ENCODE measurements at regions not wholly inside any gene's neighbourhood (a gene's known extent, or its start where the extent isn't known, plus 50 kb on each side); places are given as distances from the start of the nearest gene placed in this dataset.
A peak's percentile ranks its signal among the peaks of the same experiment; 100 is the strongest.

DNA sequence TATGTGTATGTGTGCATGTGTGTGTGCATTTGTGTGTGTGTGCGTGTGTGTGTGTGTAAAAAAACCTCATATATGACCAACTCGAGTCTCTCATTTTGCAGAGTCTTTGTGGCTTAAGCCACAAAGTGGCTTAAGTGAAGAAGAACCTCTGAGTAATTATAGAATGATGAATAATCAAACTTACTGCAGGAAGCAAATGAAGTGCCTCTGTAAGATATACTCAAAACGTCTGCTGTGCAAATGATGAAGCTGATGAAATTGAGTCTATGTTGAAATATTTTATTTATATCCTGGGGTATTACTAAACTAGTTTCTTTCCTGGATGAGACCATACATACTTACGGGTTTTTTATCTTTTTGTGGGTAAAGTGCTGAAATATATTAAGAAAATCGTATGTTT, 1198.7 kb downstream of the PCDH7 start:
- TF ChIP-seq, protein P1, sequence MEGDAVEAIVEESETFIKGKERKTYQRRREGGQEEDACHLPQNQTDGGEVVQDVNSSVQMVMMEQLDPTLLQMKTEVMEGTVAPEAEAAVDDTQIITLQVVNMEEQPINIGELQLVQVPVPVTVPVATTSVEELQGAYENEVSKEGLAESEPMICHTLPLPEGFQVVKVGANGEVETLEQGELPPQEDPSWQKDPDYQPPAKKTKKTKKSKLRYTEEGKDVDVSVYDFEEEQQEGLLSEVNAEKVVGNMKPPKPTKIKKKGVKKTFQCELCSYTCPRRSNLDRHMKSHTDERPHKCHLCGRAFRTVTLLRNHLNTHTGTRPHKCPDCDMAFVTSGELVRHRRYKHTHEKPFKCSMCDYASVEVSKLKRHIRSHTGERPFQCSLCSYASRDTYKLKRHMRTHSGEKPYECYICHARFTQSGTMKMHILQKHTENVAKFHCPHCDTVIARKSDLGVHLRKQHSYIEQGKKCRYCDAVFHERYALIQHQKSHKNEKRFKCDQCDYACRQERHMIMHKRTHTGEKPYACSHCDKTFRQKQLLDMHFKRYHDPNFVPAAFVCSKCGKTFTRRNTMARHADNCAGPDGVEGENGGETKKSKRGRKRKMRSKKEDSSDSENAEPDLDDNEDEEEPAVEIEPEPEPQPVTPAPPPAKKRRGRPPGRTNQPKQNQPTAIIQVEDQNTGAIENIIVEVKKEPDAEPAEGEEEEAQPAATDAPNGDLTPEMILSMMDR (IDR thresholded peaks at IDR 0.05; ENCODE audit: insufficient read depth, low read depth, low read length) = no peak
- no peak for DNase-seq (ENCODE audit: low read depth)
- no peak overlapping the region for H3K4me3 ChIP-seq (ENCODE audit: low read depth, low read length)

DNA sequence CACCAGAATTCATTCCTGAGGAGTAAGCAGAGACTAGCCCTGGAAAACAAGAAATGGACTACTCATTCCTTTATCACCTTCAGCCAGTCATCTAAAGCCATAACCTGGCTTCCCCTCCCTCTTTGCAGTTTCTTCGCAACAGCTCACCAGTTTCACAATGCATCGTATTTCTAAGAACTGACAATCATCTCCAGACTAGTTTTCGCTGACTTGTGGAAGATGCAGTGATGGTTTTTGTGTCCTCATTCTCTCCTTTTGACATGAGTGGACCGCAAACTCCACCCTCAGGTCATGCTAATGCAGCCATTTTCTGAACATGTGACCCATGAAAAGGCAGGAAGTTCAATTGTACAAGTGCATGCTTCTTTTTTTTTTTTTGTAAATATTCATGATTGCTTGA, 1203.5 kb downstream of the PCDH7 start:
- TF ChIP-seq, protein P1 (IDR thresholded peaks at IDR 0.05; ENCODE audit: insufficient read depth, low read depth, low read length) = no peak
- DNase-seq (ENCODE audit: low read depth) = no peak
- H3K4me3 ChIP-seq (ENCODE audit: low read depth, low read length) = no peak overlapping the region

DNA sequence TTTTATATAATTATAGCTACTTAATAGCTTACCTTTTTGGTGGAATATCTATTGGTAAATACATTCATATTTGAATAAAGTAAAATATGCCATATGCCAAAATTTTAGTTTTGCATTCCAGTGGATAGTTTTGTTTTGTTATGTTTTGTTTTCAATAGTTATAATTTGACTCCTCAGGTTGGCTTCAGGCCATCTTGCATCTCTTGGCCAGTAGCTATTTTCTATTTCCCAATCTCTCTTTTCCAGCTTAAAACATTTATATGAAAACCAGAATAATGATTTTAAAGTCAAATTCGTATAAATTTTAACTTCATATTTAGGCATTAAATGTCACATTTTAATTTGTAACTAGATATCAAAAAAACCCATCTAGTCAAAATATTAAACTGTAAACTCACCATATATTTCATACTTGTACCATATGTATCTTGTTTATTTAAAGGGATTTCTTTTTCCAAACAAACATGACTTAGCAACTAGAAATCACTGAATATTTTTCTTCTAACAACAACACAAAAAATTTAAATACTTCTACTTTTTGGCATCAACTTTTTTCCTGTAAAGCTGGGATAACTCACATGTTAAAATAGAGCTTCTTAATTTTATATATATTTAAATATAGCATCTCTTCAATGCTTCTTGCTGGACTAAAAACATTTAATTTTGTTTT, 1209.6 kb downstream of the PCDH7 start:
- TF ChIP-seq, protein P1 (IDR thresholded peaks at IDR 0.05; ENCODE audit: insufficient read depth, low read depth, low read length) = no peak
- DNase-seq (ENCODE audit: low read depth) = peak; percentile 1
- no peak overlapping the region for H3K4me3 ChIP-seq (ENCODE audit: low read depth, low read length)

DNA sequence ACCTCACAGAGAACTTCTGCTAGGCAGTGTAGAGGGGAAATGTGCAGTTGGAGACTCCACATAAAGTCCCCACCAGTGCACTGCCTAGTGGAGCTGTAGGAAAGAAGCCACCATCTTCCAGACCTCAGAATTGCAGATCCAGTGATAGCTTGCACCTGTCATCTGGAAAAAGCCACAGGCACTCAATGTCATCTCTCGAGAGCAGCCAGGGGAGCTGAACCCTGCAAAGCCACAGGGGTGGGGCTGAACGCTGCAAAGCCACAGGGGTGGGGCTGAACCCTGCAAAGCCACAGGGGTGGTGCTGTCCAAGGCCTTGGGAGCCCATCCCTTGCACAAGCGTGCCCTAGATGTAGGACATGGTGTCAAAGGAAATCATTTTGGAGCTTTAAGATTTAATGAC, 1226.3 kb downstream of the PCDH7 start:
- no peak for DNase-seq (ENCODE audit: low read depth)
- H3K4me3 ChIP-seq (ENCODE audit: low read depth, low read length) = no peak overlapping the region
- TF ChIP-seq, protein P1 (IDR thresholded peaks at IDR 0.05; ENCODE audit: insufficient read depth, low read depth, low read length) = no peak

DNA sequence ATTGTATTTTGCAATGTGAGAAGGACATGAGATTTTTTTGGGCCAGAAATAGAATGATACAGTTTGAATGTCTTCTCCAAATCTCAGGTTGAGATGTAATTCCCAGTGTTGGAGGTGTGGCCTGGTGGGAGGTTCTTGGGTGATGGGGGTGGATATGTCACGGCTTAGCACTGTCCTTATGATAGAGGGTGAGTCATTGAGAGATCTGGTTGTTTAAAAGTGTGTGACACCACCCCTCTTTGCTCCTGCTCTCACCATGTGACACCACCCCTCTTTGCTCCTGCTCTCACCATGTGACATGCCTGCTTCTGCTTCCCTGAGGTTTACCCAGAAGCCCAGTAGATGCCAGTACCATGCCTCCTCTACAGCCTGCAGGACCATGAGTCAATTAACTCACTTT, 1226.9 kb downstream of the PCDH7 start:
- no peak for DNase-seq (ENCODE audit: low read depth)
- TF ChIP-seq, protein P1 (IDR thresholded peaks at IDR 0.05; ENCODE audit: insufficient read depth, low read depth, low read length) = no peak
- no peak overlapping the region for H3K4me3 ChIP-seq (ENCODE audit: low read depth, low read length)

DNA sequence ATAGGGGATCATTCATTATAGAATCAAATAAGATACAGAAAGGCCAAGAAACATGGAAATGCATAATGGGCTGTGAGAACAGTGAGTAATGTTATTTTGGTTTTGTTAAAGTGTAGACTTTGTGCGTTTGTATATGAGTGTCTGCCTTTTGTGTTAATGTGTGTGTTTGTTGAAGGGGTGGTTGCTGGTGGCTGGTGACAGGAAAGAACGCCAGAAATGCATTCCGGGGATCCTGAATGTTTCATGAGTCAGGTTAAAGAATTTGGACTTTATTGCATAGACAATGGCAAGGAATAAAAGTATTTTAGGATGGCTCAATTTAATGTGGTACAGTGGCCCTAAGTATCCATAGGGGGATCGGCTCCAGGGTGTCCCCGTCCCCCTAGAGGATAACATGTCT, 1228.9 kb downstream of the PCDH7 start:
- TF ChIP-seq, protein P1 (IDR thresholded peaks at IDR 0.05; ENCODE audit: insufficient read depth, low read depth, low read length) = no peak
- H3K4me3 ChIP-seq (ENCODE audit: low read depth, low read length) = no peak overlapping the region
- DNase-seq (ENCODE audit: low read depth) = no peak

DNA sequence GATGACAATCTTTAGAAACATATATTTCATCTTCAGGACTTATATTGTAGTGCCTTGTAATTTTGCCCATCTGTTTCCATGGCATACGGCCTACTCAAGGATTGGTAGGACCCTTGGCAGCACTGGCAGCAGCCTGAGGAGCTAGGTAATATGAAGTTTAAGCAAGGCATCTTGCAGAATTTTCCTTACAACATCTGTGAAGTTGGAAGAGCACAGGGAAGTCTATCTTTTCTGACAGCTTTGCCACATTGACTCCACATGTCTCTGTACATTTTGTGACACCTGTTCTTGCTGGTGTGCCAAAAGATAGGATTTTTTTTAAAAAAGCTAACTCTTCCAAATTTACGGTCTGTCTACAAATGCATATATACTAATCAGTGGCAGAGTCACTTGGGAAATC, 1235.2 kb downstream of the PCDH7 start:
- DNase-seq (ENCODE audit: low read depth) = no peak
- TF ChIP-seq, protein P1 (IDR thresholded peaks at IDR 0.05; ENCODE audit: insufficient read depth, low read depth, low read length) = no peak
- H3K4me3 ChIP-seq (ENCODE audit: low read depth, low read length) = no peak overlapping the region
